Epithelial cell of proximal tubule (primary cell): ENCODE measurements at regions not wholly inside any gene's neighbourhood (a gene's known extent, or its start where the extent isn't known, plus 50 kb on each side); places are given as distances from the start of the nearest gene placed in this dataset.

Experiments
- DNase-seq: peaks from one replicate; pipeline ENCODE4 v3.0.0-alpha.2; 2011; ENCODE audit warnings: low read depth
- H3K4me3 ChIP-seq: 2 replicates; pipeline ENCODE4 v1.5.1; 2011; ENCODE audit warnings: low read depth, mild to moderate bottlenecking, low read length
- CTCF ChIP-seq: conservative IDR thresholded peaks from 2 replicates; pipeline ENCODE4 v1.5.1; 2012; ENCODE audit warnings: low read depth, mild to moderate bottlenecking, low read length

GRCh38 chr22:48709453-48709852, 1118.2 kb downstream of the BRD1 start:
- TF ChIP-seq CTCF = no peak
- H3K4me3 ChIP-seq = no peak overlapping the region
- no peak for DNase-seq

GRCh38 chr22:48708558-48709245, 1119.0 kb downstream of the BRD1 start:
- TF ChIP-seq CTCF = no peak
- no peak overlapping the region for H3K4me3 ChIP-seq
- no peak for DNase-seq

- DNase-seq = no peak
- TF ChIP-seq CTCF = no peak
- H3K4me3 ChIP-seq = no peak overlapping the region
These were observed 1119.7 kb downstream of the BRD1 start for GRCh38 chr22:48707763-48708557.

- no peak for TF ChIP-seq CTCF
- H3K4me3 ChIP-seq = no peak overlapping the region
- no peak for DNase-seq
These were observed 1120.5 kb downstream of the BRD1 start for GRCh38 chr22:48706934-48707762.

GRCh38 chr22:48705917-48706605, 1121.6 kb downstream of the BRD1 start:
- no peak for DNase-seq
- H3K4me3 ChIP-seq = no peak overlapping the region
- TF ChIP-seq CTCF = no peak

GRCh38 chr22:48705159-48705916, 1122.3 kb downstream of the BRD1 start:
- no peak for TF ChIP-seq CTCF
- no peak for DNase-seq
- no peak overlapping the region for H3K4me3 ChIP-seq
